Transverse colon (tissue), 4 donors: ENCODE measurements at regions not wholly inside any gene's neighbourhood (a gene's known extent, or its start where the extent isn't known, plus 50 kb on each side); places are given as distances from the start of the nearest gene placed in this dataset.

Experiments used
- DNase-seq: peaks from one replicate; pipeline ENCODE4 v3.0.0-alpha.2; 2019
- H3K27ac ChIP-seq, 4 donors: fragments of 200-600 bp; sonication (generic); 2 replicates each; pipeline ENCODE4 v1.5.1; 2016 to 2018; ENCODE audit warnings: inconsistent platforms in 4 of 4
- H3K27me3 ChIP-seq: fragments of 200-600 bp; sonication (generic); 2 replicates; pipeline ENCODE4 v1.5.1; 2017; ENCODE audit warnings: inconsistent platforms
- H3K36me3 ChIP-seq, 4 donors: fragments of 200-600 bp; sonication (generic); 2 replicates each; pipeline ENCODE4 v1.5.1; 2017 to 2019; ENCODE audit warnings: inconsistent platforms in 4 of 4
- H3K4me1 ChIP-seq, 4 donors: fragments of 200-600 bp; sonication (generic); 2 replicates each; pipeline ENCODE4 v1.5.1; 2017 to 2020; ENCODE audit warnings: inconsistent platforms in 4 of 4
- H3K4me3 ChIP-seq, 4 donors: fragments of 200-600 bp; sonication (generic); 1 replicate in 1 of 4; 2 replicates in 3 of 4; pipeline versions ENCODE4 v1.5.1 to v1.6.1; 2017 to 2019; ENCODE audit warnings: inconsistent platforms in 4 of 4
- H3K9me3 ChIP-seq, 2 donors: fragments of 200-600 bp; sonication (generic); 2 replicates each; pipeline ENCODE4 v1.5.1; 2017 to 2019; ENCODE audit warnings: inconsistent platforms in 2 of 2
- CTCF ChIP-seq, 5 experiments: fragments of 200-600 bp in 3 of 5; fragments of 450-650 bp in 2 of 5; sonication (generic) in 3 of 5; IDR thresholded peaks; 1 replicate in 2 of 5; 2 replicates in 3 of 5; pipeline ENCODE4 v1.5.1; 2016 to 2017; ENCODE audit warnings: antibody characterized with exemption in 5 of 5, inconsistent platforms in 3 of 5, mild to moderate bottlenecking in 2 of 5, moderate library complexity in 1 of 5
- EP300 ChIP-seq: sonication (generic); formaldehyde crosslinking; IDR thresholded peaks from one replicate; pipeline ENCODE4 v1.6.1; 2017; ENCODE audit warnings: antibody characterized with exemption, low read depth
- POLR2A ChIP-seq: fragments of 450-650 bp; IDR thresholded peaks from one replicate; pipeline ENCODE4 v1.6.1; 2016; ENCODE audit warnings: antibody characterized with exemption, mild to moderate bottlenecking, moderate library complexity
- POLR2AphosphoS5 ChIP-seq, 3 donors: sonication (generic); formaldehyde crosslinking; IDR thresholded peaks; one replicate each; pipeline ENCODE4 v1.6.1; 2016; ENCODE audit warnings: antibody characterized with exemption in 3 of 3
- WGBS, 2 donors: methylation state at CpG; one replicate each; pipeline ENCODE4 v1.1.5; 2018; ENCODE audit warnings: low coverage in 1 of 2; 5-methylcytosine and 5-hydroxymethylcytosine counted together
- in situ Hi-C, 4 donors: fragments of 200-750 bp; cut with MboI; loops; one replicate each; pipeline versions ENCODE4 v1.15.0 to v1.15.1; 2017; ENCODE audit warnings: low sequenced_read_pairs in 3 of 4, low pct_ligation_motif_present in 1 of 4, low pct_unique_long_range_greater_than_20kb in 1 of 4
- intact Hi-C: fragments of 100-400 bp; cut with DNase I; formaldehyde crosslinking; loops from one replicate; pipeline ENCODE4 v1.15.1; 2023; ENCODE audit warnings: low total_unique reads

- Histone ChIP-seq H3K27ac (no peak overlapping the region), H3K27me3 (no peaks in the 10 kb centered on the region), H3K9me3 (no peaks in the 10 kb centered on the region), H3K36me3 (no peaks in the 10 kb centered on the region), H3K4me1 (no peaks in the 10 kb centered on the region), H3K4me3 (no peak overlapping the region)
- no peak for TF ChIP-seq CTCF (IDR thresholded peaks at IDR 0.05)
- no peak for TF ChIP-seq POLR2A
- no peak for TF ChIP-seq POLR2AphosphoS5 (IDR thresholded peaks at IDR 0.05)
- no peak for TF ChIP-seq EP300
- DNase-seq: no peak
- in situ Hi-C loops: no loop called here
- intact Hi-C loops: no loop called here
- WGBS, 2 donors: 55 to 71% methylated on average over 5 of the region's 5 CpGs
Observed at GRCh38 chr9:99595796-99596195, 225.9 kb upstream of the NR4A3 start.

- intact Hi-C loops (no loop called here), in situ Hi-C loops (no loop called here)
- no peak for DNase-seq
- H3K9me3 ChIP-seq: no peaks in the 10 kb centered on the region
- H3K4me1 ChIP-seq: no peaks in the 10 kb centered on the region
- H3K27ac ChIP-seq: no peak overlapping the region
- WGBS, 2 donors: 43 to 78% methylated on average over 4 to 6 of the region's 6 CpGs
- no peak overlapping the region for H3K4me3 ChIP-seq
- H3K27me3 ChIP-seq: no peaks in the 10 kb centered on the region
- TF ChIP-seq POLR2AphosphoS5 (IDR thresholded peaks at IDR 0.05) (no peak), CTCF (IDR thresholded peaks at IDR 0.05) (no peak), POLR2A (no peak), EP300 (no peak)
- H3K36me3 ChIP-seq: no peaks in the 10 kb centered on the region
Observed at GRCh38 chr9:99601571-99602111, 220.0 kb upstream of the NR4A3 start.

GRCh38 chr9:99602854-99603253 lies 218.8 kb upstream of the NR4A3 start:
- H3K4me1 ChIP-seq: no peaks in the 10 kb centered on the region
- TF ChIP-seq POLR2AphosphoS5 (IDR thresholded peaks at IDR 0.05) (no peak), EP300 (no peak), CTCF (IDR thresholded peaks at IDR 0.05) (no peak), POLR2A (no peak)
- H3K27ac ChIP-seq: no peak overlapping the region
- intact Hi-C loops (no loop called here), in situ Hi-C loops (no loop called here)
- no peaks in the 10 kb centered on the region for H3K36me3 ChIP-seq
- DNase-seq: no peak
- H3K9me3 ChIP-seq: no peaks in the 10 kb centered on the region
- H3K4me3 ChIP-seq: no peak overlapping the region
- H3K27me3 ChIP-seq: no peaks in the 10 kb centered on the region

- H3K4me3 ChIP-seq: no peak overlapping the region
- no peaks in the 10 kb centered on the region for H3K36me3 ChIP-seq
- no peaks in the 10 kb centered on the region for H3K9me3 ChIP-seq
- H3K4me1 ChIP-seq: no peaks in the 10 kb centered on the region
- DNase-seq: no peak
- no peak for TF ChIP-seq POLR2AphosphoS5 (IDR thresholded peaks at IDR 0.05)
- no peak for TF ChIP-seq EP300
- no peak for TF ChIP-seq CTCF (IDR thresholded peaks at IDR 0.05)
- no peak for TF ChIP-seq POLR2A
- in situ Hi-C loops (no loop called here), intact Hi-C loops (no loop called here)
- H3K27me3 ChIP-seq: no peaks in the 10 kb centered on the region
- 63 to 88% methylated on average over 2 to 5 of the region's 5 CpGs for WGBS, 2 donors
- no peak overlapping the region for H3K27ac ChIP-seq
Observed at GRCh38 chr9:99605016-99605743, 216.5 kb upstream of the NR4A3 start.
